ENCODE measurements at regions not wholly inside any gene's neighbourhood (a gene's known extent, or its start where the extent isn't known, plus 50 kb on each side); places are given as distances from the start of the nearest gene placed in this dataset.
A peak's percentile ranks its signal among the peaks of the same experiment; 100 is the strongest.

GRCh38 chr4:103802766-103803165 lies 83.0 kb upstream of the TACR3 start:
- H3K27ac ChIP-seq (ENCODE audit: low read depth, low read length, poor library complexity, severe bottlenecking): no peak overlapping the region
- no peaks in the 10 kb centered on the region for H3K9me2 ChIP-seq (ENCODE audit: insufficient read depth, low read length)
- intact Hi-C loops (cut with micrococcal nuclease; ENCODE audit: unreplicated experiment): no loop called here
- no peak overlapping the region for H3K4me3 ChIP-seq (ENCODE audit: low read depth, low read length, poor library complexity, severe bottlenecking)
- DNase-seq (ENCODE audit: low spot score): no peak
- no peaks in the 10 kb centered on the region for H3K4me1 ChIP-seq (ENCODE audit: insufficient read depth, low read length, poor library complexity, severe bottlenecking)
- H3K36me3 ChIP-seq (ENCODE audit: insufficient read depth, low read length): no peaks in the 10 kb centered on the region
- H3K79me2 ChIP-seq (ENCODE audit: insufficient read depth, low read depth, low read length): no peaks in the 10 kb centered on the region
- H3K9me3 ChIP-seq (ENCODE audit: low read length): no peaks in the 10 kb centered on the region
- ChIA-PET CTCF (ENCODE audit: unreplicated experiment) (no interaction called here), POLR2A (no interaction called here)
- H2AFZ ChIP-seq (ENCODE audit: low read length): no peak overlapping the region
- TF ChIP-seq, protein P1, sequence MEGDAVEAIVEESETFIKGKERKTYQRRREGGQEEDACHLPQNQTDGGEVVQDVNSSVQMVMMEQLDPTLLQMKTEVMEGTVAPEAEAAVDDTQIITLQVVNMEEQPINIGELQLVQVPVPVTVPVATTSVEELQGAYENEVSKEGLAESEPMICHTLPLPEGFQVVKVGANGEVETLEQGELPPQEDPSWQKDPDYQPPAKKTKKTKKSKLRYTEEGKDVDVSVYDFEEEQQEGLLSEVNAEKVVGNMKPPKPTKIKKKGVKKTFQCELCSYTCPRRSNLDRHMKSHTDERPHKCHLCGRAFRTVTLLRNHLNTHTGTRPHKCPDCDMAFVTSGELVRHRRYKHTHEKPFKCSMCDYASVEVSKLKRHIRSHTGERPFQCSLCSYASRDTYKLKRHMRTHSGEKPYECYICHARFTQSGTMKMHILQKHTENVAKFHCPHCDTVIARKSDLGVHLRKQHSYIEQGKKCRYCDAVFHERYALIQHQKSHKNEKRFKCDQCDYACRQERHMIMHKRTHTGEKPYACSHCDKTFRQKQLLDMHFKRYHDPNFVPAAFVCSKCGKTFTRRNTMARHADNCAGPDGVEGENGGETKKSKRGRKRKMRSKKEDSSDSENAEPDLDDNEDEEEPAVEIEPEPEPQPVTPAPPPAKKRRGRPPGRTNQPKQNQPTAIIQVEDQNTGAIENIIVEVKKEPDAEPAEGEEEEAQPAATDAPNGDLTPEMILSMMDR (conservative IDR thresholded peaks at IDR 0.05; ENCODE audit: low read length): 0 out of 2 replicates have a peak, but pooled peaks have one; percentile 29
- TF ChIP-seq EZH2phosphoT487 (IDR thresholded peaks at IDR 0.05; ENCODE audit: borderline replicate concordance, low read depth, low read length): no peak
- no peak overlapping the region for H3K4me2 ChIP-seq (ENCODE audit: low read length)
- H4K20me1 ChIP-seq (ENCODE audit: insufficient read depth, low read length): no peaks in the 10 kb centered on the region
- BruUV-seq (replicated peaks): no TSS peak

GRCh38 chr4:103787057-103787456 lies 67.3 kb upstream of the TACR3 start:
- H3K4me2 ChIP-seq (ENCODE audit: low read length): no peak overlapping the region
- H3K4me1 ChIP-seq (ENCODE audit: insufficient read depth, low read length, poor library complexity, severe bottlenecking): no peaks in the 10 kb centered on the region
- intact Hi-C loops (cut with micrococcal nuclease; ENCODE audit: unreplicated experiment): loop anchor here (2.0 to 10.0 kb wide), 2 partner anchors 580 to 682 kb away; no protein-coding TSS in a partner anchor
- H4K20me1 ChIP-seq (ENCODE audit: insufficient read depth, low read length): no peaks in the 10 kb centered on the region
- H3K9me2 ChIP-seq (ENCODE audit: insufficient read depth, low read length): no peaks in the 10 kb centered on the region
- ChIA-PET POLR2A (no interaction called here), CTCF (ENCODE audit: unreplicated experiment) (no interaction called here)
- H3K4me3 ChIP-seq (ENCODE audit: low read depth, low read length, poor library complexity, severe bottlenecking): no peak overlapping the region
- DNase-seq (ENCODE audit: low spot score): no peak
- H3K27ac ChIP-seq (ENCODE audit: low read depth, low read length, poor library complexity, severe bottlenecking): no peak overlapping the region
- BruUV-seq (replicated peaks): no TSS peak
- H3K36me3 ChIP-seq (ENCODE audit: insufficient read depth, low read length): no peaks in the 10 kb centered on the region
- no peak overlapping the region for H2AFZ ChIP-seq (ENCODE audit: low read length)
- TF ChIP-seq, protein P1 (conservative IDR thresholded peaks at IDR 0.05; ENCODE audit: low read length): no peak
- no peak for TF ChIP-seq EZH2phosphoT487 (IDR thresholded peaks at IDR 0.05; ENCODE audit: borderline replicate concordance, low read depth, low read length)
- no peaks in the 10 kb centered on the region for H3K9me3 ChIP-seq (ENCODE audit: low read length)
- H3K79me2 ChIP-seq (ENCODE audit: insufficient read depth, low read depth, low read length): no peaks in the 10 kb centered on the region

DNA sequence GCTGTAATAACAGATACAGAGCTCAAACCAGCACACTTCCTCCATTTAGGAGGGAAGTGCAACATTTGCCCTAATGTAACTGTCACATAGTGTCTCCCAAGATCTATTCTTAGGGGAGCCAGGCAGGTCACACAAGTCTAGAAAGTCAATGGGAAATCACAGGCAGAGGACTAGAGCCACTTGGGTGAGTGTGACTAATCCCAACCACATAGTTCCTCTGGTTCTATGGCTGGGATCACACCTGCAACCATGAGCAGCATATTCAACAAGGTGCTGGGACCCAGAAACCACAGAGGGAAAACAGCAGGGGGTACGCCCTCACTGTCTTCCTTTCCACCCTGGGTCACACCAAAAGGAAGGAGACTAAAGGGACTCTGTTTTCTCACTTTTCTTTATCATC lies 66.8 kb upstream of the TACR3 start:
- Histone ChIP-seq H4K20me1 (ENCODE audit: insufficient read depth, low read length) (no peaks in the 10 kb centered on the region), H3K79me2 (ENCODE audit: insufficient read depth, low read depth, low read length) (no peaks in the 10 kb centered on the region), H2AFZ (ENCODE audit: low read length) (no peak overlapping the region), H3K9me3 (ENCODE audit: low read length) (no peaks in the 10 kb centered on the region), H3K4me1 (ENCODE audit: insufficient read depth, low read length, poor library complexity, severe bottlenecking) (no peaks in the 10 kb centered on the region), H3K4me3 (ENCODE audit: low read depth, low read length, poor library complexity, severe bottlenecking) (no peak overlapping the region), H3K4me2 (ENCODE audit: low read length) (no peak overlapping the region), H3K27ac (ENCODE audit: low read depth, low read length, poor library complexity, severe bottlenecking) (no peak overlapping the region), H3K36me3 (ENCODE audit: insufficient read depth, low read length) (no peaks in the 10 kb centered on the region), H3K9me2 (ENCODE audit: insufficient read depth, low read length) (no peaks in the 10 kb centered on the region)
- TF ChIP-seq EZH2phosphoT487 (IDR thresholded peaks at IDR 0.05; ENCODE audit: borderline replicate concordance, low read depth, low read length): no peak
- TF ChIP-seq, protein P1 (conservative IDR thresholded peaks at IDR 0.05; ENCODE audit: low read length): no peak
- BruUV-seq (replicated peaks): no TSS peak
- DNase-seq (ENCODE audit: low spot score): no peak
- intact Hi-C loops (cut with micrococcal nuclease; ENCODE audit: unreplicated experiment): loop anchor here (2.0 to 10.0 kb wide), 2 partner anchors 580 to 682 kb away; no protein-coding TSS in a partner anchor
- ChIA-PET CTCF (ENCODE audit: unreplicated experiment) (no interaction called here), POLR2A (no interaction called here)

All from OCI-LY7 (cell line).